ENCODE measurements at regions not wholly inside any gene's neighbourhood (a gene's known extent, or its start where the extent isn't known, plus 50 kb on each side); places are given as distances from the start of the nearest gene placed in this dataset.
A peak's percentile ranks its signal among the peaks of the same experiment; 100 is the strongest.

GRCh38 chr7:131174855-131175254, 152.8 kb upstream of the MKLN1 start:
- H3K4me3 Mint-ChIP-seq, result no peak overlapping the region

GRCh38 chr7:131182446-131183058, 145.1 kb upstream of the MKLN1 start:
- no peaks in the 10 kb centered on the region for H3K27me3 Mint-ChIP-seq

More at GRCh38 chr7:131174855-131175254, 152.8 kb upstream of the MKLN1 start:
- peaks cover 0 to 2% of the 10 kb centered on the region in 2 donors for H3K9me3 Mint-ChIP-seq
- DNase-seq (no peak), ATAC-seq (replicated peaks) (no peak)
- no peak overlapping the region for H3K27ac Mint-ChIP-seq
- H3K36me3 Mint-ChIP-seq, result peaks cover 0 to 3% of the 10 kb centered on the region in 2 donors
- H3K4me1 Mint-ChIP-seq, result no peaks in the 10 kb centered on the region
- H3K27me3 Mint-ChIP-seq, result peaks cover 0 to 12% of the 10 kb centered on the region in 2 donors

GRCh38 chr7:131183072-131183471, 144.6 kb upstream of the MKLN1 start:
- DNase-seq (no peak), ATAC-seq (replicated peaks) (no peak)
- Mint-ChIP-seq H3K27ac (no peak overlapping the region), H3K36me3 (no peaks in the 10 kb centered on the region), H3K4me3 (no peak overlapping the region), H3K9me3 (no peaks in the 10 kb centered on the region), H3K27me3 (no peaks in the 10 kb centered on the region), H3K4me1 (peaks cover 14 to 22% of the 10 kb centered on the region in 2 donors)

More at GRCh38 chr7:131182446-131183058, 145.1 kb upstream of the MKLN1 start:
- Mint-ChIP-seq H3K9me3 (no peaks in the 10 kb centered on the region), H3K27ac (no peak overlapping the region), H3K4me1 (peaks cover 14 to 22% of the 10 kb centered on the region in 2 donors), H3K4me3 (no peak overlapping the region), H3K36me3 (no peaks in the 10 kb centered on the region)
- ATAC-seq (replicated peaks) (no peak), DNase-seq (no peak)

- no peak overlapping the region for H3K27ac Mint-ChIP-seq
- no peaks in the 10 kb centered on the region for H3K9me3 Mint-ChIP-seq
- peaks cover 19 to 28% of the 10 kb centered on the region in 2 donors for H3K4me1 Mint-ChIP-seq
- no peak overlapping the region for H3K4me3 Mint-ChIP-seq
- ATAC-seq (replicated peaks), result no peak
- DNase-seq, result no peak
- H3K27me3 Mint-ChIP-seq, result no peaks in the 10 kb centered on the region
- no peaks in the 10 kb centered on the region for H3K36me3 Mint-ChIP-seq
Measured at GRCh38 chr7:131183611-131184119, 144.0 kb upstream of the MKLN1 start.

- H3K27me3 Mint-ChIP-seq, result no peaks in the 10 kb centered on the region
- no peak for DNase-seq
- no peak for ATAC-seq (replicated peaks)
- peaks cover 29 to 55% of the 10 kb centered on the region in 2 donors for H3K4me1 Mint-ChIP-seq
- no peak overlapping the region for H3K4me3 Mint-ChIP-seq
- H3K9me3 Mint-ChIP-seq, result no peaks in the 10 kb centered on the region
- H3K27ac Mint-ChIP-seq, result peak overlapping the region; percentile 1
- H3K36me3 Mint-ChIP-seq, result no peaks in the 10 kb centered on the region
Measured at GRCh38 chr7:131186816-131187215, 140.9 kb upstream of the MKLN1 start.

- Mint-ChIP-seq H3K27ac (peak overlapping the region; percentile 70), H3K36me3 (no peaks in the 10 kb centered on the region), H3K4me3 (peak overlapping the region in 1 of 2 donors; percentile 5), H3K27me3 (no peaks in the 10 kb centered on the region), H3K9me3 (no peaks in the 10 kb centered on the region), H3K4me1 (peaks cover 23 to 46% of the 10 kb centered on the region in 2 donors)
- DNase-seq, result peak; percentile 29
- peak; percentile 94 for ATAC-seq (replicated peaks)
Measured at GRCh38 chr7:131188367-131189339, 139.0 kb upstream of the MKLN1 start.

GRCh38 chr7:131189488-131189887, 138.2 kb upstream of the MKLN1 start:
- DNase-seq (no peak), ATAC-seq (replicated peaks) (peak; percentile 46 to 51)
- H3K9me3 Mint-ChIP-seq, result no peaks in the 10 kb centered on the region
- H3K4me3 Mint-ChIP-seq, result peak overlapping the region in 1 of 2 donors; percentile 10
- no peaks in the 10 kb centered on the region for H3K36me3 Mint-ChIP-seq
- no peaks in the 10 kb centered on the region for H3K27me3 Mint-ChIP-seq
- peaks cover 18 to 46% of the 10 kb centered on the region in 2 donors for H3K4me1 Mint-ChIP-seq
- peak overlapping the region; percentile 14 for H3K27ac Mint-ChIP-seq

- Mint-ChIP-seq H3K36me3 (no peaks in the 10 kb centered on the region), H3K4me1 (peaks cover 18 to 46% of the 10 kb centered on the region in 2 donors), H3K27ac (no peak overlapping the region), H3K9me3 (no peaks in the 10 kb centered on the region), H3K4me3 (no peak overlapping the region), H3K27me3 (no peaks in the 10 kb centered on the region)
- no peak for DNase-seq
- ATAC-seq (replicated peaks), result no peak
Measured at GRCh38 chr7:131190146-131190545, 137.5 kb upstream of the MKLN1 start.

- ATAC-seq (replicated peaks), result no peak
- DNase-seq, result no peak
- H3K4me1 Mint-ChIP-seq, result peaks cover 18 to 46% of the 10 kb centered on the region in 2 donors
- H3K36me3 Mint-ChIP-seq, result no peaks in the 10 kb centered on the region
- H3K4me3 Mint-ChIP-seq, result no peak overlapping the region
- H3K27me3 Mint-ChIP-seq, result no peaks in the 10 kb centered on the region
- no peaks in the 10 kb centered on the region for H3K9me3 Mint-ChIP-seq
- H3K27ac Mint-ChIP-seq, result no peak overlapping the region
Measured at GRCh38 chr7:131190581-131190980, 137.1 kb upstream of the MKLN1 start.

GRCh38 chr7:131194070-131194865, 133.4 kb upstream of the MKLN1 start:
- Mint-ChIP-seq H3K4me1 (peaks cover 7 to 26% of the 10 kb centered on the region in 2 donors), H3K4me3 (no peak overlapping the region), H3K36me3 (no peaks in the 10 kb centered on the region), H3K27ac (no peak overlapping the region), H3K27me3 (no peaks in the 10 kb centered on the region), H3K9me3 (no peaks in the 10 kb centered on the region)
- no peak for DNase-seq
- no peak for ATAC-seq (replicated peaks)

- ATAC-seq (replicated peaks) (no peak), DNase-seq (no peak)
- Mint-ChIP-seq H3K9me3 (no peaks in the 10 kb centered on the region), H3K4me3 (no peak overlapping the region), H3K27ac (no peak overlapping the region), H3K36me3 (no peaks in the 10 kb centered on the region), H3K4me1 (peaks cover 0 to 6% of the 10 kb centered on the region in 2 donors), H3K27me3 (no peaks in the 10 kb centered on the region)
Measured at GRCh38 chr7:131196803-131197202, 130.9 kb upstream of the MKLN1 start.

GRCh38 chr7:131197920-131198615, 129.6 kb upstream of the MKLN1 start:
- DNase-seq (no peak), ATAC-seq (replicated peaks) (no peak)
- H3K27me3 Mint-ChIP-seq, result no peaks in the 10 kb centered on the region
- no peak overlapping the region for H3K4me3 Mint-ChIP-seq
- H3K9me3 Mint-ChIP-seq, result no peaks in the 10 kb centered on the region
- H3K36me3 Mint-ChIP-seq, result no peaks in the 10 kb centered on the region
- H3K27ac Mint-ChIP-seq, result no peak overlapping the region
- H3K4me1 Mint-ChIP-seq, result peaks cover 0 to 6% of the 10 kb centered on the region in 2 donors

GRCh38 chr7:131202451-131202850, 125.2 kb upstream of the MKLN1 start:
- DNase-seq (no peak), ATAC-seq (replicated peaks) (no peak)
- no peak overlapping the region for H3K27ac Mint-ChIP-seq
- H3K4me3 Mint-ChIP-seq, result no peak overlapping the region
- no peaks in the 10 kb centered on the region for H3K27me3 Mint-ChIP-seq
- no peaks in the 10 kb centered on the region for H3K4me1 Mint-ChIP-seq
- no peaks in the 10 kb centered on the region for H3K9me3 Mint-ChIP-seq
- H3K36me3 Mint-ChIP-seq, result no peaks in the 10 kb centered on the region

All from stimulated activated naive B cell treated with anti-CD40 and anti-IgM and Interleukin-4, amounts not matched to agents 10 μg/mL and 1 μg/mL and 100 μg/mL, for 72 hours (primary cell).